ENCODE measurements at regions not wholly inside any gene's neighbourhood (a gene's known extent, or its start where the extent isn't known, plus 50 kb on each side); places are given as distances from the start of the nearest gene placed in this dataset.

- no peak overlapping the region for H3K4me2 ChIP-seq (ENCODE audit: low read length)
- H3K9ac ChIP-seq: no peak overlapping the region
- no peaks in the 10 kb centered on the region for H3K79me2 ChIP-seq
- no peaks in the 10 kb centered on the region for H3K36me3 ChIP-seq (ENCODE audit: control insufficient read depth, insufficient read depth, low read length)
- no peak for TF ChIP-seq CTCF (IDR thresholded peaks at IDR 0.05)
- no peak overlapping the region for H3K27ac ChIP-seq
- no peaks in the 10 kb centered on the region for H3K4me1 ChIP-seq
- H3K27me3 ChIP-seq (ENCODE audit: control insufficient read depth, insufficient read depth, low read length): no peaks in the 10 kb centered on the region
- no peaks in the 10 kb centered on the region for H3K9me3 ChIP-seq (ENCODE audit: control insufficient read depth, low read length)
- H2AFZ ChIP-seq: no peak overlapping the region
- H3K4me3 ChIP-seq (ENCODE audit: low read depth, low read length): no peak overlapping the region
Observed at GRCh38 chr9:20199111-20199510, 410.3 kb upstream of the SLC24A2 start.

GRCh38 chr9:20197976-20198685 is 409.3 kb upstream of the SLC24A2 start:
- Histone ChIP-seq H3K9ac (no peak overlapping the region), H3K27ac (no peak overlapping the region), H3K79me2 (no peaks in the 10 kb centered on the region), H3K4me2 (ENCODE audit: low read length) (no peak overlapping the region), H2AFZ (no peak overlapping the region), H3K27me3 (ENCODE audit: control insufficient read depth, insufficient read depth, low read length) (no peaks in the 10 kb centered on the region), H3K36me3 (ENCODE audit: control insufficient read depth, insufficient read depth, low read length) (no peaks in the 10 kb centered on the region), H3K4me1 (no peaks in the 10 kb centered on the region), H3K4me3 (ENCODE audit: low read depth, low read length) (no peak overlapping the region), H3K9me3 (ENCODE audit: control insufficient read depth, low read length) (no peaks in the 10 kb centered on the region)
- no peak for TF ChIP-seq CTCF (IDR thresholded peaks at IDR 0.05)

GRCh38 chr9:20191228-20191840 is 402.5 kb upstream of the SLC24A2 start:
- no peak overlapping the region for H3K27ac ChIP-seq
- H3K9ac ChIP-seq: no peak overlapping the region
- H3K27me3 ChIP-seq (ENCODE audit: control insufficient read depth, insufficient read depth, low read length): no peaks in the 10 kb centered on the region
- no peak overlapping the region for H2AFZ ChIP-seq
- TF ChIP-seq CTCF (IDR thresholded peaks at IDR 0.05): no peak
- H3K9me3 ChIP-seq (ENCODE audit: control insufficient read depth, low read length): no peaks in the 10 kb centered on the region
- H3K4me1 ChIP-seq: no peaks in the 10 kb centered on the region
- H3K79me2 ChIP-seq: no peaks in the 10 kb centered on the region
- H3K36me3 ChIP-seq (ENCODE audit: control insufficient read depth, insufficient read depth, low read length): no peaks in the 10 kb centered on the region
- no peak overlapping the region for H3K4me2 ChIP-seq (ENCODE audit: low read length)
- H3K4me3 ChIP-seq (ENCODE audit: low read depth, low read length): no peak overlapping the region

DNA sequence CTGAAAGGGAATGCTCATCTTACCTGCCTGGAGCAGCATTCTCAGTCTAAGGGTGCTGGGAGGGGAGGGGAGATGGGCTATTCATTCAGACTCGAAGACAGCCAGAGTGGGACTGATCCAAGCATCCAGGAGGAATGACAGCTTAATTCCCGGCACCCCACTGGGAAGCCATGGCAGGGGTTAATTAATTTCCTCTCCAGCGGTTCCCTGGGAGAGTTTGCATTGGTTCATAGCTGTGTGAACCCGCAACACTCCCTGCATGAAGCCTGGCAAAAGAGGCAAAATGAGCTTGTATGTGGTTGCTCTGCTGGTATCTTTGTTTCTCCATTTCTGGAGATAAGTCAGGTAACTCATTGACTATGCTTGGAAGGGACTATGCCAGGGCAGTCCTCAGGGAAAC is 401.0 kb upstream of the SLC24A2 start:
- no peak overlapping the region for H3K9ac ChIP-seq
- H3K4me2 ChIP-seq (ENCODE audit: low read length): no peak overlapping the region
- H3K79me2 ChIP-seq: no peaks in the 10 kb centered on the region
- no peak overlapping the region for H3K27ac ChIP-seq
- no peak overlapping the region for H2AFZ ChIP-seq
- H3K36me3 ChIP-seq (ENCODE audit: control insufficient read depth, insufficient read depth, low read length): no peaks in the 10 kb centered on the region
- H3K4me1 ChIP-seq: no peaks in the 10 kb centered on the region
- no peaks in the 10 kb centered on the region for H3K9me3 ChIP-seq (ENCODE audit: control insufficient read depth, low read length)
- H3K27me3 ChIP-seq (ENCODE audit: control insufficient read depth, insufficient read depth, low read length): no peaks in the 10 kb centered on the region
- no peak overlapping the region for H3K4me3 ChIP-seq (ENCODE audit: low read depth, low read length)
- no peak for TF ChIP-seq CTCF (IDR thresholded peaks at IDR 0.05)
